AG10803 (cell line): ENCODE measurements at regions not wholly inside any gene's neighbourhood (a gene's known extent, or its start where the extent isn't known, plus 50 kb on each side); places are given as distances from the start of the nearest gene placed in this dataset.
A peak's percentile ranks its signal among the peaks of the same experiment; 100 is the strongest.

Experiments used
- DNase-seq: peaks from one replicate; pipeline ENCODE4 v3.0.0; 2010; ENCODE audit warnings: low read depth
- H3K4me3 ChIP-seq: 2 replicates; pipeline ENCODE4 v1.5.1; 2011; ENCODE audit warnings: mild to moderate bottlenecking, low read length, control low read depth
- CTCF ChIP-seq: conservative IDR thresholded peaks from 2 replicates; pipeline ENCODE4 v1.5.1; 2011; ENCODE audit warnings: mild to moderate bottlenecking, low read length, control low read depth, inconsistent platforms

- no peak for TF ChIP-seq CTCF
- H3K4me3 ChIP-seq: no peak overlapping the region
- no peak for DNase-seq
Measured at GRCh38 chr14:97262336-97262735, 465.2 kb downstream of the VRK1 start.

- no peak overlapping the region for H3K4me3 ChIP-seq
- no peak for TF ChIP-seq CTCF
- DNase-seq: no peak
Measured at GRCh38 chr14:97264516-97265230, 467.5 kb downstream of the VRK1 start.

GRCh38 chr14:97266653-97267052 is 469.5 kb downstream of the VRK1 start:
- peak; percentile 59 for DNase-seq
- no peak for TF ChIP-seq CTCF
- no peak overlapping the region for H3K4me3 ChIP-seq

- no peak overlapping the region for H3K4me3 ChIP-seq
- no peak for TF ChIP-seq CTCF
Measured at GRCh38 chr14:97267509-97267908, 470.3 kb downstream of the VRK1 start.

GRCh38 chr14:97268097-97268496 is 470.9 kb downstream of the VRK1 start:
- no peak overlapping the region for H3K4me3 ChIP-seq
- no peak for DNase-seq
- TF ChIP-seq CTCF: no peak

More at GRCh38 chr14:97267509-97267908, 470.3 kb downstream of the VRK1 start:
- DNase-seq: peak; percentile 24

GRCh38 chr14:97270308-97270707 is 473.1 kb downstream of the VRK1 start:
- no peak overlapping the region for H3K4me3 ChIP-seq
- TF ChIP-seq CTCF: no peak
- DNase-seq: no peak

GRCh38 chr14:97271451-97271960 is 474.3 kb downstream of the VRK1 start:
- no peak overlapping the region for H3K4me3 ChIP-seq
- DNase-seq: no peak
- TF ChIP-seq CTCF: no peak
